NCI-H1436 (cell line): ENCODE measurements at regions not wholly inside any gene's neighbourhood (a gene's known extent, or its start where the extent isn't known, plus 50 kb on each side); places are given as distances from the start of the nearest gene placed in this dataset.

Experiments
- DNase-seq: peaks from one replicate; lab custom pipeline; 2025; lab: John Stamatoyannopoulos, UW

DNA sequence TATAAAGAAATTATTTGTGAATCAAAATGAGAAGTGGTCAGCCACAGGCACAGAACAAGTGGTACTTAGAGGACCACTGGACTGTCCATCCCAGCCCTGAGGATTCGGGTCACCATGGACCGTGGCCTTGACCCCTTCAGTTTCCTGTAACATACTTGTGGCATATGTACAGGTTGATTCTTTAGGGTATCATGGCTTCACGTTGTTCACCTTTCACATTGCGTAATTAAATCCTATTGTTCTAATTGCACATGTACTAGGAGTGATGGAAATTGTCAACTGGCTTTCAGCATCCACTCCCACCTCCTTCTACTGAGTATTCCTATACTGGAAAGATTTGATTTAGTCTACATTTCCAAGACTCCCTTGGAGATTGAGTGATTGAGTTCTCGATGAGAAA lies 148.3 kb upstream of the GJB5 start:
- DNase-seq, result no peak

DNA sequence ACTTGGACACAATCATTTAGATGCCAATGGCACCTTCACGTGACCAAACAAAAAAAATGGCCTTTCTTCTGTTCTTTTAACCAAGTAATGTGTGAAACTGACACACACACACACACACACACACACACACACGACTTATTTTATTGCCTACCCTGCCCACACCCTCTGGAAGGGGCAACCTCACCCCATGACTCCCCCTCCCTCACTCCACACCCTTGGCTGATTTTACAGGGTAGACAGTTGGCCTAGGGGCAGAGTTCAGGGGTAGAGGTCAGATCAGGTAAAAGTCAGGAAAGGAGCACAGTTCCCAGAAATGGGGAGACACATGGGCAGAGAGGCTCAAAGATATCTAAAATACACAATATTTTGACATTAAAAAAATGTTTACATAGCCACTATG lies 144.8 kb upstream of the GJB5 start:
- no peak for DNase-seq

DNA sequence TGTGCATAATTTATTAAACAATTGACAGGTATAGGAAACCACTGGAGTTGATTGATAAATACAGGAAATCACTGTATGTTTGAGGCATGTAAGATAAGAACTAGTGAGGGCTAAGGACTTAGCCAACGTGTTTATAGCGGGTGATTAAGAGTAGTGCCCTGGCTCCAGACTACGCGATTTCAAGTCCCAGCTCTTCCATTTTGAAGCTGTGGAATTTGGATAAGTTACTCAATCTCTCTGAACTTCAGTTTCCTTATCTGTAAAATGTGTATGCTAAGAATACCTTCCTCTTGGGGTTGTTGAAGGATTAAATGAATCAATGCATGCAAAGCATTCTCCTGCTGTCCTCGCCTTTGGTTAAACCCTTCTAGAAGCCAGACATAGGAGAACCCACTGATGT lies 143.3 kb upstream of the GJB5 start:
- DNase-seq, result no peak

DNA sequence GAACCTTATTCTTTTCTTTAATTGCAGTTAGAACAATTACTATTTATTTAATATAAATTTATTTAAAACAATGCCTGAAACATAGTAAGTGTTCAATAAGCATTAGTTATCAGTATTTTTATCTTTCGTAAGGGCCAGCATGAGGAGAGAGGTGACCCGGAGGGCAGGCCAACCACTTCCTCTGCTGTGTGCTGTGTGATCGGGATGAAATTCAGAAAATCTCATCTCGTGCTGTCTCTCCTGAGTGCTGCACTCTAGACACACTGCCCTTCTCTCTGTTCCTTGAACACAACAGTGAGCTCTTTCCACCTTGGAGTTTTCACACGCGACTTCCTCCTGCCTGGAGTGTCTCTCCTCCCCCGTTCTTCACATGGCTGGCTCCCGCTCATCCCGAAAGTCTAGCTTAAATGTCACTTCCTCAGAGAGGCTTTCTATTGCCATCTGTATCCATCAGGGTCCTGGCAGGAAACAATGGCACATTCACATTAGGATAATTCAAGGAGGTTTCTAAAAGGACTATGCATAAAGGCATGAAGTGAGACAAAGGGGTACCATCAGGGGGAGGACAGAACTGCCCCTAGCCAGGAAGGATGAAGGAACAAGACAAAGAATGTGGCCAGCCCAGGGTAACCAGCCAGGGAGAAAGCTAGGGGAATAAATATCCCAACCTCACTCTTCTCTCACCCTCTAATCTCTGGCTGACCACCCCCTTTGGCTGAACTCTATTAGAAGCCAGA lies 142.6 kb upstream of the GJB5 start:
- DNase-seq, result no peak

DNA sequence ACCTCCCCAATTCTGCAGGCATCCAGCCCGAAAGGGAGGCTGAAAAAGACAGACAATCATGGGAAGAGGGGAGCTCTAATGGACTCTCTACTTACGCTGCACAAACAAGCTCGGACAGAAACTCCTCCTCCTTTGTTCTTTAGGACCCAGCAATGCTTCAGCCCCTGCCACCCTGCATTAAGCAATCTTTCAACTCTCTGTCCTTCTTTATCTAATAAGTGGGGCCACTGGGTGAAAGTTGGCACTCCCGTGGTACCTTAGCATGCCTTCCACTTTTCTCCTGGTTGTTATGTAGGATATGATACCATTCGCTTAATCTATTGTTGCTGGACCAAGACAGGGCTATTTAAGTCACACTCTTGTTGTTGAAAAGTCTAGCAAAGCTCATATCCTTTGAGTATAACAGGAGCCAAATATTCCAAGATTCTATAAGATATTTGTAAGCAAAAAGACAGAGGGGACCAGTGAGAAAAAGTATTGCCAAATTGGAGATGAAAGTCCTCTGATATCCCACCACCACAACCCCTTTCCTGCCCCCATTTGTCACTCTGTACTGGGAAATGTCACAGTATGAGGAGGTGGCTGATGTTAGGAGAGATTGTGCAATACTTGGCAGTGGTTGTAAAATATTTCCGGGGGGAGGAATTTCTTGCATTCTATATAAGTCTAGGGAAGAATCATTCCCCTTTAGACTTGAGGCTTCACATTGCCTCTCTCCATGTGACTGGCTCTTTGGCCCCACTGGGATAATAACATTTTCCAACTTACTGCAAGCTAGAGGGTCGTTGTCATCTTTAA lies 137.3 kb upstream of the GJB5 start:
- DNase-seq, result no peak

DNA sequence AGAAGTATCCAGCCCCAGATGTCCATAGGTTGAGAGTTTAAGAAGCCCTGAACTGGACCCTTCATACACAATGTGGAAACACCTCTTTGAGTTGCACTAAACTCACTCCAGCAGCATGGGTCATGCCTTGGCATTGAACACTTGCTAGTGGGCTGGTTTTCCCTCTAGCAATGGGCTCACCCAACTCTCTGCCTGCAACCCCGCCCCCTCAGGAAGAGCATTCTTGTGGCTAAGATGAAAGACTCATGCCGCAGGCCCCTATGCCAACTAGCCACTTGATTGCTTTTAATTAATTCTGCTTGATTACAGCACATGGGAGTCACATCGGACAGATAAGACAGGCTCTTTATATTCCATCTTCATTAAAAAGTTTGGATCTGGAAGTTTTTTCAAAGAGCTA lies 136.5 kb upstream of the GJB5 start:
- no peak for DNase-seq

DNA sequence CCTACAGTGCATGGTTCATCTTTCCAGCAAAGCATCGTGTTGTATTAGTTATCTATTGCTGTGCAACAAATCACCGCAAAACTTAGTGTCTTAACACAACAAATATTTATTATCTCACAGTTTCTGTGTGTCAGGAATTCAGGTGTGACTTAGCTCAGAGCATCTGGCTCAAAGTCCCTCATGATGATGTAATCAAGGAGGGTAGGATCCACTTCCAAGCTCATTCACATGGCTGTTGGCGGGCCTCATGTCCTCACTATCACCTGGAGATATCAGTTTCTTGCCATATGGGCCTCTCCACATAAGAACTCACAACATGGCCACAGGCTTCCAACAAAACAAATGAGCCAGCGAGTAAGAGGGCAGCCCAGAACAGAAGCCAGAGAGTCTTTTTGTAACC lies 135.6 kb upstream of the GJB5 start:
- no peak for DNase-seq

DNA sequence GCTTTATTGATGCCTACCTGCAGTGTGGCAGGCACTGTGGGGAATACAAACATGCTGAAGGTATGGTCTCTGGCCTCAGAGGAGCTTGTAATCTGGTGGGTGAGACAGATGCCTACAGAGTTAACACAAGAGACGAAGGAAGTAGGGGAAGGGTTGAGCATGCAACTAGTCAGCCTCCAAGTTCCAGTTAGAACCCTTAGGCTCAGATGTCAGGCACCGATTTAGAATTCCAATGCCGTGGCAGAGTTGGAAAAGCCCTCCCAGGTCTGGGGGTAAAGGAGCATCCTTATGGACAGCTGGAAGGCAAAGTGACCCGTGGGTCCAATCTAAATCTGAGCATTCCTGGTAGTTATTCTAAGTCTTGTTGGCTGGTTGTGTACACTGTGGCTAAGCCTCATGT lies 132.9 kb upstream of the GJB5 start:
- no peak for DNase-seq

DNA sequence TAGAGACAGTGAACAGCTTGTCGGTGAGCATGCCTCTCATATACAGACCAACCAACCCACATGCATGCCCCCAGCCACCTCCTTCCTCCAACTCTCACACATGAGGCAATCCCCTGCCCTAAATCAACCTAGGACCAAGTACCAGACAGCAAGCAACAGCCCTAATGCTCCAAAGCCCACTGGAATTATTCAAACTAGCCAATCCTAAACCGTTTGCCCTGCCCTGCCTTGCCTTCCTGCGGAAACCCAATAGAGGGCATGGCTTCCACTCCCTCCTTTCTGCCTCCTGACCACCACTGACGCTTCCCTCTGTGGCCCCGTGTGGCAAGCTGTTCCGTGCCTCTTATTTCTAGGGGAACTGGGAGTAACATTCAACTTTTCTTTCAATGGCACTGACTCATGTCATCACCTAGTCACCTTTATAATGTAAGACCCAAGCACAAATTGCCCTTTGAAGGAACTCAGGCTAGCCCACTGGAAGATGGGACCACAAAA lies 129.3 kb upstream of the GJB5 start:
- no peak for DNase-seq

DNA sequence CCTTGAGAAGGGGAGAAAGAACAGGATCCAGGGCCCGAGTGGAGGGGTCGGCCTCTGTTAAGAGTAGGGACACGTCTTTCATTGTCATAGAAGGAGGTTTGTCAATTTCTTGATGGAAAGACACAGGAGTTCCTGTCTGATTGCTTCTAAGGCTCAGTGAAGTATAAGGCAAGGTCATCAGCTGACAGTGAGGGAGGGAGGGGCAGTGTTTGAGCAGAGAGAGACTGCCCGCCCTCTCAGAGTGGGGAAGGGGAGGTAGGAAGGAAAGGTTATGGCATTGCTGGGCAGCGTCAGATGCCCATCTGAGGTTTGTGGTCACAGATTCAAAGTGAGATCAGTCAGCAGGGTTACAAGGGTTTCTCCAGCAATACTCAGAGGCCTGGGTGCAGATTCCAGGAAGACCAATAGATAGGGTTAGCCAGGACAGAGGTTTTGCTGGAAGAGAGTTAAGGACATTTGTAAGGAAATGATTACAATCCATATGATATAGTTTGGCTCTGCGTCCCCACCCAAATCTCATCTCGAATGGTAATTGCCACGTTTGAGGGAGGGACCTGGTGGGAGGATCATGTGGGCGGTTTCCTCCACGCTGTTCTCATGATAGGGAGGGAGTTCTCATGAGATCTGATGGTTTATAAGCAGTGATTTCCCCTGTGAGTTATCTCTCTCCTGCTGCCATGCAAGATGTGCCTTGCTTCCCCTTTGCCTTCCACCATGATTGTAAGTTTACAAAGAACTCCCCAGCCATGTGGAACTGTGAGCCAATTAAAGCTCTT lies 127.2 kb upstream of the GJB5 start:
- no peak for DNase-seq

DNA sequence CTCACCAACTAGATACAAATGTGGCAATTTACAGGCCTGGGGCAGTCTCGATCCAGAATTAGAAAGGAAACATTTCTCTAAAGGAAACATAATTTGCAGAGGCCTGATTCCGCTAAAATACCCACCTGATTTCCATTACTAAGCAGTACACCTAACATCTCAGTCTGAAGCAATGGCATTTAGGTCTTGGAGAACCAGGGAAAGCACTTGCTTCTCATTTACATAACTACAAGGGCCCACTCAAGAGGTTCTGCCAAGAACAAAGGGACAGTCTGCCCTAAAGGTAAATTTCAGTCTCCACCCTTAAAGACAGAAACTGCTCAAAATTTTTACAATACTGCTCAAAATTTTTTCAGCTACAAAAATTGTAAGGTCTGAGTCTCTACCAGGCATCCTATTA lies 123.7 kb upstream of the GJB5 start:
- DNase-seq, result no peak

DNA sequence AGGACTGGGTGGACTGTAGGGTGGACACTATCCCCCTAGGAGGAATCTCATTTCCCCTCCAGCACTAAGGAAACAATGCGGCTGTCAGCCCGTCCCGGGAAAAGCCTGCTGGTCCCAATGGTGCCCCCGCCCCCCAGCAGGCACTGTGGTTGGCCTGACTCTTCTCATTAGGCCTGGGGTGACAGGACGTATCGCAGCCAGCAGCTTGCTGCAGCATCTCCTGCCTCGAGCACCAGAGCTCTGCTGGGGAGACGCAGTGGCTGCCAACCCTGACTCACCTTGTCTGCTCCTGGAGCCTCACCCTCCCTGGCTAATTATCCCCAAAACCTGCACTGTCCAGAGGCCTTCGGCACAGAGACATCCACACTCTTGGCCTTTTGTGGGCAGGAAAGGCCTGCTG lies 115.1 kb upstream of the GJB5 start:
- DNase-seq, result no peak

DNA sequence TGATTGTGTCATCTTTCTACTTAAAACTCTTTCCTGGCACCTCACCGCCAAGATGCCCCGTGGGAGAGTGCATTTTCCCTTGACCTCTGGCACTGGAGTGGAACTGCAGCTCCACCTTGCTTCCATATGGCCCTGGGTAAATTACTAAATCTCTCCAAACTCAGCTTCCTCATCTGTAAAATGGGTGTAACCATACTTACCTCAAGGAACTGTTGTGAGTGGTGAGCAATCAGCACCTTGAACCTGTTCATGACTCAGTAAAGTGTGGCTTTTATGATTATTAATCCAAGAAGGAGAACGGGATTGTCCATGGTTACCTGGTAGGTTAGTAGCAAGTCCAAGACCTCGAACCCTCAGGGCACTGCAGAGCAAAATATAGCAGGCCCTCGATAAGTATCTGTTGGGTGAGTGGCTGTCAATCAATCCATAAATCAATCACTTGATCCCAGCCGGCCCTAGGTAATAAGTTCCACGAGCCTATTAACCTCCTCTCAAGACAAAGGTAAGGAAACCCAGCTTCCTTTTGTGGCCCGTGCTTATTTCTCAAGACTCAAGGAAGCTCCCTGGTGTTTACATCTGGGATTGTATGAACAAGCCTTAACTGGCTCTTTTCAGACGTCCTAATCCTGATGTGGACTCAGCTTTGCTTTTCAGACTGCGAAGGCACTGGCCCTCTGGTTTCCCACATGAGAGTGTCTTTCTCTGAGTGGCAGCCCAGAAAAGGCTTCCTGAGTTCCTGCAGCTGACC lies 114.0 kb upstream of the GJB5 start:
- no peak for DNase-seq

DNA sequence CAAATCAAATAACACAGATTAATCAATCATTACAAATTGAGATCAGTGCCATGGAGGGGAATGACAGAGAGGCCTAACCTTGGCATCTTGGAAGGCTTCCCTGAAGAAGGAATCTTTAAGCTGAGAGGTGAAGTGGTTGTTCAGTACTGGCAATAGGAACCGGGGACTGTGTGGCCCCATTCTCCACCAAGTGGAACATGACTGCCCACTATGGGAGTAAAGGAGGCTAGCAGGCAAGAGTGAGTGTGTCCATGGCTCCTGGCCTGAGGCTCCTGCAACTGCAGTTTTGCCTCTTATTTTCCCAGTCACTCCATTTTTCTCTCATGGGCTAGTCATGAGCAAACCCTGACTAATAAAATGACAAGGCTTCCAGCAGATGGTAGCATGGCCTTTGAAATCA lies 112.2 kb upstream of the GJB5 start:
- DNase-seq, result no peak

DNA sequence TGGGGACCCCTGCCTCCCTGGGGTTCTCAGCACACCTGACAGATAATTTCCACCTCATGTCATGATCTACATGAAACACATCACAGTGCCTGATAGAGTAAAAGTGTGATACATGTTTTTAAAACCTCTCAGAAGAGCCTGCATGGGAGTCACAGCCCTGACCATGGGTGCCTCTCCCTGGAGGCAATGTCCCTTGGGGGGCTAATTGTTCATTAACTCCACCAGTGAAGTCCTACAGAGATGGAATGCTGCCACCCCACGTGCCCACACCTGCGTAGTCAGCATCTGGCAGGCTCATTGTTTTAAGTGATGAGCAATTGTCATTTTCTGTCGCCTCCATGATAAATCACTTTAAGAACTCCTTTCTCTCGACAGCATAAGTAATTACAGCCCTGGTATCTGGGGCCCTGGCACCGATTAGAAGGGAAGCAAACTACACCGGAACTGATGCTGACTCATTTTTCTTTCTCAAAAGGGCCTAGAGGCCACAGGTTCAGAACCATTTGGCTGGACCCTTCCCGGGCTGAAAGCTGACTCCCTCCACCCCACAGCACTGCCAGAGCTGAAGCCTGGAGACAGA lies 109.6 kb upstream of the GJB5 start:
- no peak for DNase-seq

DNA sequence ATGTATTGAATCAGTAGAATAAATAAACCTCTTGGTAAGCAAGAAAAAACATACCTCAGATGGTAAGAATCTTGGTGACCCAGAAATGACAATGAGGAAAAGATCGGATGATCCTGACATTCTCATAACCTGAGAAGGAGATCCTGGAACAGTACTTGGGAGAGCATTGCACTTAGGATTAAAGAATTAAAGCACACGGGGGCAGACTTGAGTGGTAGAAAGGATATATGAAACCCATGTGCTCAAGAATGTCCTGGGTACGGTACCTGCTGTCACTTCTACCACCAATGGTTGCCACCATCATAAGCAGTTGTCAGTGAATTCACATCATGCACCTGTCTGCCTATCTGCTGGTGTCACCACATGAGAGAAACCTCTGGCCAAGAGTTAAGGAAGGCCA lies 108.9 kb upstream of the GJB5 start:
- DNase-seq, result no peak

DNA sequence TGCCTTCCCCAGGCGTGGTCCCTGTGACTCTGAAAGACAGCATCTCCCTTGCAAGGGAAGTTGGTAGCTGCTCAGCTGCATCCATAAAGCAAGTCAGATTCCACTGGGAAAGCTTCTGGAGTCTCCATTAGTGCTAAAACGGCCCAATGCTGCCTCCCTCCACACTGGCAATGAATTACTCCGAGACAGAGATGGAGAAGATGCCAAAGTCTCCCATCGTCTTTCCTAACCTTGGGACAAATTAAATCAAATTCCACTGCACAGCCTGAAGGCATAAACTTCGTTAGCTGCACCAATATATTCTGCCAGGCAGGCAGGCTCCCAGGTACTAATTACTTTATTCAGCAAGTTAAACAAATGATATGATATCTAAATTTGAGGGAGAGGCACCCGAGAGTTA lies 106.3 kb upstream of the GJB5 start:
- DNase-seq, result no peak

DNA sequence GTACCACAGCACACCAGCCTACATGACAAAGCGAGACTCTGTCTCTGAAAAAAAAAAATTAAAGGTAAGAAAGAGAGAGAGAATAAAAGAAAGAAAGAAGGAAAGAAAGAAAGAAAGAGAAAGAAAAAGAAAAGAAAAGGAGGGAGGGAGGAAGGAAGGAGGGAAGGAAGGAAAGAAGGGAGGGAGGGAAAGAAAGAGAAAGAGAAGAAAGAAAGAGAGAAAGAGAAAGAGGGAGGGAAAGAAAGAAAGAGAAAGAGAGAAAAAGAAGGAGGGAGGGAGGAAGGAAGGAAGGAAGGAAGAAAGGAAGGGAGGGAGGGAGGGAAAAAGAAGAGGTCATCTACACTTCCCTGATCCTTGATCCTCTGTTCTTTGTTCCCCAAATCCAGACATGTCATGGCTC lies 104.8 kb upstream of the GJB5 start:
- DNase-seq, result no peak

DNA sequence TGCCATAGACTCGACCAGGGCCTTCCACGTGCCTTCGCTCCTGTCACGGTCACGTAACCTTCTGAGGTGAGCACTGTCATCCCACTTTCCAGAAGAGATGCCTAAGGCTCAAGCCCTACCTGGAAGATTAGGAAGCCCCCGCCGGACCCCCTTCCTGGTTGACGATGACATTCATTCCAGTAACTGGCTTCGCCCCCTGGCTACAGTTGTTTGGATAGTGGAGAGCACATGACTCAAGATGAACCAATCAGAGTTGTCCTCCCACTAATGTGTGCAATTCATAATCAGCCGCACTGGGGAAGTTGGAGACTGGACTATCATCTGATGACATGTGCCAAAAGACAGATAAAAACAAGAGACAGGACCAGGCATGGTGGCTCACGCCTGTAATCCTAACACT lies 104.0 kb upstream of the GJB5 start:
- no peak for DNase-seq

DNA sequence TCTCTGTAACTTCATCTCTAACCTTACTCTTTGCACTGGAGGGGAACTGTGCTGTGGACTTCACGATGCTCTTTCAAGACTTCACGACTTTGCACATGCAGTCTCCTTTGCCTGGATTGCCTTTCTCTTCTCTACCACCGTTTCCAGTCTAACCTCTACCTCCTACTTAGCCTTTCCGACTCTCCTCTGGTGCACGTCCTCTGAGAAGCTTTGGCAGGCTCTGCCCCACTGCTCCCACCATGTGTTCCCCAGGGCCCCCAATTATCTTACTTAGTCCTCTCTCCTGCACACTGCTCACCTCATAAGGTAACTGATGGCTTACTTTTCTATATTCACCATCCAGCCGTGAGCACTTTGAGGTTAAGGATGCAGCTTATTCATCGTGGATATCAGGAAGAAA lies 101.7 kb upstream of the GJB5 start:
- no peak for DNase-seq

DNA sequence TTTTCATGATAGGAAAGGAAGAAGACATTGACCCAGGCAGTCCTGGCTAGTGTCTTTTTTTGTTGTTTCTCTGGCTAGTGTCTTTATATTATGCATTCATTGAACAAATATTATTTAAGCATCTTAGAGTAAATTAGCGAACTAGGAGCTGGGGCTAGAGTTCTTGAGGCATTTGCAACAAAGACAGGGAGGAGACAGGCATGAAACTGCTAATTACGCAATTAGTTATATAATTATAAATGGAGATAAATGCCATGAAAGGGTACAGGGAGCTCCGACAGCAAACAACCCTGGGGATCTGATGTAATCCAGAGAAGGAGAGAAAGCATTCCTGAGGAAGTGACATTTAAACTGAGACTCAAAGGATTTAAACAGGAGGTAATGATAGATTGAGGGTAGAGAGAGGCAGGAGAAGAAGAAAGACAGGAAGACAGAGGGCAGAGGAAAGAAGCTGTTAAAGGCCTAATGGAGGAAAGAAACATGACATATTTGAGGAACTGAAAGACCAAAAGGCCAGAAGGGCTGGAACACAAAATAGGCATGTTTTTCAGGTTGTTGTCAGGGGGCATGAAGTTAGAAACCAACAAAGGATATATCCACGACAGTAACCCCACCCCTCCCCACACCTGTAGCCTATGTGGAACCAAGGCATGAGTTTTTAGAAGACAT lies 99.5 kb upstream of the GJB5 start:
- no peak for DNase-seq
